ENCODE measurements at regions not wholly inside any gene's neighbourhood (a gene's known extent, or its start where the extent isn't known, plus 50 kb on each side); places are given as distances from the start of the nearest gene placed in this dataset.

DNA sequence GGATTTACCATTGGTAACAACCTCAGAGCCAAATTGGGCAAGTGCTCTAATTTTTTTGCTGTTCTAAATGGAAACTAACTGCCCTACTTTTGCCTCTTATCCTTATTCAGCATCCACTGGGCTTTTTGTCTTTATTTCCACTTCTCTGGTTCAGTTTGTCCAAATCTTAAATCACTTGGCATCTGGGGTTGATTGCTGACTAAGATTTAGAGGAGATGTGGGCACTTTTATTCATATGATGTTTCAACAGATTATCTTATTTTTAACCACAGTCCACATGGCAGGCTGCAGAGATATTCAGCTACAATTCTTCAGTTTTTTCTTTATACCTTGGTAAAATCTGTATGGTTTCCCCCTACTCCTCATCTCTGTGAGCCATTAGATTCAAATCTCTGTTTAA is 1161.4 kb upstream of the PCDH7 start:
- TF ChIP-seq HDAC6 (IDR thresholded peaks at IDR 0.05; ENCODE audit: low read depth, low read length) (no peak), POLR2AphosphoS2 (IDR thresholded peaks at IDR 0.05; ENCODE audit: low read depth, low read length) (no peak), CHD2 (IDR thresholded peaks at IDR 0.05; ENCODE audit: low read depth, low read length) (no peak), SAFB2 (CRISPR knock-in tag; IDR thresholded peaks at IDR 0.05; ENCODE audit: borderline replicate concordance, low read depth) (no peak), TCF7L2 (IDR thresholded peaks at IDR 0.05; ENCODE audit: low read depth, low read length) (no peak), ZNF274 (CRISPR knock-in tag; IDR thresholded peaks at IDR 0.05) (no peak), POLR2A (IDR thresholded peaks at IDR 0.05; ENCODE audit: insufficient read depth in 1 of 2, low read depth in 2 of 2, low read length in 2 of 2) (no peak)
- TF ChIP-seq, protein P1, sequence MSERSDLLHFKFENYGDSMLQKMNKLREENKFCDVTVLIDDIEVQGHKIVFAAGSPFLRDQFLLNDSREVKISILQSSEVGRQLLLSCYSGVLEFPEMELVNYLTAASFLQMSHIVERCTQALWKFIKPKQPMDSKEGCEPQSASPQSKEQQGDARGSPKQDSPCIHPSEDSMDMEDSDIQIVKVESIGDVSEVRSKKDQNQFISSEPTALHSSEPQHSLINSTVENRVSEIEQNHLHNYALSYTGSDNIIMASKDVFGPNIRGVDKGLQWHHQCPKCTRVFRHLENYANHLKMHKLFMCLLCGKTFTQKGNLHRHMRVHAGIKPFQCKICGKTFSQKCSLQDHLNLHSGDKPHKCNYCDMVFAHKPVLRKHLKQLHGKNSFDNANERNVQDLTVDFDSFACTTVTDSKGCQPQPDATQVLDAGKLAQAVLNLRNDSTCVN (CRISPR knock-in tag; IDR thresholded peaks at IDR 0.05; ENCODE audit: borderline replicate concordance) = no peak
- TF ChIP-seq, protein P2, sequence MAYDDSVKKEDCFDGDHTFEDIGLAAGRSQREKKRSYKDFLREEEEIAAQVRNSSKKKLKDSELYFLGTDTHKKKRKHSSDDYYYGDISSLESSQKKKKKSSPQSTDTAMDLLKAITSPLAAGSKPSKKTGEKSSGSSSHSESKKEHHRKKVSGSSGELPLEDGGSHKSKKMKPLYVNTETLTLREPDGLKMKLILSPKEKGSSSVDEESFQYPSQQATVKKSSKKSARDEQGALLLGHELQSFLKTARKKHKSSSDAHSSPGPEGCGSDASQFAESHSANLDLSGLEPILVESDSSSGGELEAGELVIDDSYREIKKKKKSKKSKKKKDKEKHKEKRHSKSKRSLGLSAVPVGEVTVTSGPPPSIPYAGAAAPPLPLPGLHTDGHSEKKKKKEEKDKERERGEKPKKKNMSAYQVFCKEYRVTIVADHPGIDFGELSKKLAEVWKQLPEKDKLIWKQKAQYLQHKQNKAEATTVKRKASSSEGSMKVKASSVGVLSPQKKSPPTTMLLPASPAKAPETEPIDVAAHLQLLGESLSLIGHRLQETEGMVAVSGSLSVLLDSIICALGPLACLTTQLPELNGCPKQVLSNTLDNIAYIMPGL (CRISPR knock-in tag; IDR thresholded peaks at IDR 0.05; ENCODE audit: borderline replicate concordance in 1 of 2, low read depth in 1 of 2) = no peak
- TF ChIP-seq, protein P3, sequence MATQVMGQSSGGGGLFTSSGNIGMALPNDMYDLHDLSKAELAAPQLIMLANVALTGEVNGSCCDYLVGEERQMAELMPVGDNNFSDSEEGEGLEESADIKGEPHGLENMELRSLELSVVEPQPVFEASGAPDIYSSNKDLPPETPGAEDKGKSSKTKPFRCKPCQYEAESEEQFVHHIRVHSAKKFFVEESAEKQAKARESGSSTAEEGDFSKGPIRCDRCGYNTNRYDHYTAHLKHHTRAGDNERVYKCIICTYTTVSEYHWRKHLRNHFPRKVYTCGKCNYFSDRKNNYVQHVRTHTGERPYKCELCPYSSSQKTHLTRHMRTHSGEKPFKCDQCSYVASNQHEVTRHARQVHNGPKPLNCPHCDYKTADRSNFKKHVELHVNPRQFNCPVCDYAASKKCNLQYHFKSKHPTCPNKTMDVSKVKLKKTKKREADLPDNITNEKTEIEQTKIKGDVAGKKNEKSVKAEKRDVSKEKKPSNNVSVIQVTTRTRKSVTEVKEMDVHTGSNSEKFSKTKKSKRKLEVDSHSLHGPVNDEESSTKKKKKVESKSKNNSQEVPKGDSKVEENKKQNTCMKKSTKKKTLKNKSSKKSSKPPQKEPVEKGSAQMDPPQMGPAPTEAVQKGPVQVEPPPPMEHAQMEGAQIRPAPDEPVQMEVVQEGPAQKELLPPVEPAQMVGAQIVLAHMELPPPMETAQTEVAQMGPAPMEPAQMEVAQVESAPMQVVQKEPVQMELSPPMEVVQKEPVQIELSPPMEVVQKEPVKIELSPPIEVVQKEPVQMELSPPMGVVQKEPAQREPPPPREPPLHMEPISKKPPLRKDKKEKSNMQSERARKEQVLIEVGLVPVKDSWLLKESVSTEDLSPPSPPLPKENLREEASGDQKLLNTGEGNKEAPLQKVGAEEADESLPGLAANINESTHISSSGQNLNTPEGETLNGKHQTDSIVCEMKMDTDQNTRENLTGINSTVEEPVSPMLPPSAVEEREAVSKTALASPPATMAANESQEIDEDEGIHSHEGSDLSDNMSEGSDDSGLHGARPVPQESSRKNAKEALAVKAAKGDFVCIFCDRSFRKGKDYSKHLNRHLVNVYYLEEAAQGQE (IDR thresholded peaks at IDR 0.05; ENCODE audit: borderline replicate concordance in 1 of 2, low read depth in 1 of 2, low read length in 2 of 2) = no peak
- TF ChIP-seq, protein P4, sequence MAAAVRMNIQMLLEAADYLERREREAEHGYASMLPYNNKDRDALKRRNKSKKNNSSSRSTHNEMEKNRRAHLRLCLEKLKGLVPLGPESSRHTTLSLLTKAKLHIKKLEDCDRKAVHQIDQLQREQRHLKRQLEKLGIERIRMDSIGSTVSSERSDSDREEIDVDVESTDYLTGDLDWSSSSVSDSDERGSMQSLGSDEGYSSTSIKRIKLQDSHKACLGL (CRISPR knock-in tag; IDR thresholded peaks at IDR 0.05) = no peak
